ENCODE measurements at regions not wholly inside any gene's neighbourhood (a gene's known extent, or its start where the extent isn't known, plus 50 kb on each side); places are given as distances from the start of the nearest gene placed in this dataset.

DNA sequence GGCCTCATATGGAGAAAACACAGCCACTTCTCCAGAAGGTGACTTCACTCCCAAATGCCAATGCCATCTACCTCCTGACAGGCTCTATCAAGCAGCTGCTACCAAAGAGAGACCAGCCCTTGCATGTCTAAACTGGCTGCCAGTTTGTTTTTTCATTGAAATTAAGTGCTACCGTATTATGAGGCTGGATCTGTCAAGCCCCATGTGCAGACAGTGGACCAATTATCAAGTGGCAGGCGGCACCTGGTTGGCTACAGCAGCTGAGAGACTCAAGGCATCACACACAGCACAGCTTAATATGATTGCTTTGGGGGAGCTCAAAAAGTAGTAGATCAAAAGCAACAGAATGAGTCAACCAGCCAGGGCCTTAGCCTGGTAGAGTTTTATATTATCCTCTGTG lies 1293.0 kb upstream of the TENM4 start:
- no peaks in the 10 kb centered on the region for H3K27me3 ChIP-seq (ENCODE audit: control insufficient read depth, insufficient read depth, low read length)
- POLR2A ChIA-PET: no interaction called here
- H3K9me3 ChIP-seq (ENCODE audit: control insufficient read depth, insufficient read depth, low read length): no peaks in the 10 kb centered on the region
- H3K4me3 ChIP-seq (ENCODE audit: low read depth, low read length): no peak overlapping the region
- TF ChIP-seq, protein P1, sequence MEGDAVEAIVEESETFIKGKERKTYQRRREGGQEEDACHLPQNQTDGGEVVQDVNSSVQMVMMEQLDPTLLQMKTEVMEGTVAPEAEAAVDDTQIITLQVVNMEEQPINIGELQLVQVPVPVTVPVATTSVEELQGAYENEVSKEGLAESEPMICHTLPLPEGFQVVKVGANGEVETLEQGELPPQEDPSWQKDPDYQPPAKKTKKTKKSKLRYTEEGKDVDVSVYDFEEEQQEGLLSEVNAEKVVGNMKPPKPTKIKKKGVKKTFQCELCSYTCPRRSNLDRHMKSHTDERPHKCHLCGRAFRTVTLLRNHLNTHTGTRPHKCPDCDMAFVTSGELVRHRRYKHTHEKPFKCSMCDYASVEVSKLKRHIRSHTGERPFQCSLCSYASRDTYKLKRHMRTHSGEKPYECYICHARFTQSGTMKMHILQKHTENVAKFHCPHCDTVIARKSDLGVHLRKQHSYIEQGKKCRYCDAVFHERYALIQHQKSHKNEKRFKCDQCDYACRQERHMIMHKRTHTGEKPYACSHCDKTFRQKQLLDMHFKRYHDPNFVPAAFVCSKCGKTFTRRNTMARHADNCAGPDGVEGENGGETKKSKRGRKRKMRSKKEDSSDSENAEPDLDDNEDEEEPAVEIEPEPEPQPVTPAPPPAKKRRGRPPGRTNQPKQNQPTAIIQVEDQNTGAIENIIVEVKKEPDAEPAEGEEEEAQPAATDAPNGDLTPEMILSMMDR (IDR thresholded peaks at IDR 0.05; ENCODE audit: low read depth, low read length): no peak
- H3K27ac ChIP-seq (ENCODE audit: low read depth, low read length): no peak overlapping the region
- DNase-seq (ENCODE audit: low read depth, low spot score): no peak
- CTCF ChIA-PET: no interaction called here

DNA sequence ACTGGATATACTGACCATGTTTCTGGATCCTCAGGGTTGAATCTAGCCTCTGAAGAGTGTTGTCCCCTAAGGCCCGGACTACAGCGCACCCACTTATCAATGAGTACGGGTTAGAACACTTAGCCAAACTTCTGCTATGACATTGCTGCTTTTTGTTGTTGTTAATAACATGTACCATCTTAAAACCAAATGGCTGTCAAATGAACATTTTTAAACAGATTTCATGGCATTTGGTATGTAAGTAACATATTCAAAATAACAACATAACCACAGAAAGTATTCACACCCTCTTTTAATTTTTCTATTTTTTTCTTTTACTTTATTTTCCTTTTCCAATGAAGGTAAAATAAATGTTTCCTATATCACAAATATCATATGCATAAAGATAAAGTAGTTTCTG lies 1292.5 kb upstream of the TENM4 start:
- POLR2A ChIA-PET: no interaction called here
- no peaks in the 10 kb centered on the region for H3K27me3 ChIP-seq (ENCODE audit: control insufficient read depth, insufficient read depth, low read length)

DNA sequence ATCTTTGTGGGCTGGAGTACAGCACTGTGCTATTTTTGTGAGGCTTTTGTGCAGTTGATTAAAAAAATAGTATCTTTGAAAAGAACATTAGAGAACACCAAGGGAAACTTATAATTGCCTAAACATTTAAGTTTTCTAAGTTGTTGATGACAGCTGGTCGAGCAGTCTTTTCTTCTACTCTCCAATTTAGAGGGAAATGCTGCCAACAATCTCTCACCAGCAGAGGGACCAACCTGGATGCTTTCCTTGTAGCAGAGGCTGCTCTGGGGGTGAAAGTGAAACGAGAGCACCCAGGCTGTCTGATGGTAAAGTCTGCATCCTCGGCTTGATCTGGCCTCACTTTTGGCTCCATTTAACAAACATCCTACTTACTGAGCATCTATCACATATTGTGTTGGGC lies 1286.5 kb upstream of the TENM4 start:
- ChIA-PET POLR2A (no interaction called here), CTCF (no interaction called here)
- Histone ChIP-seq H3K27me3 (ENCODE audit: control insufficient read depth, insufficient read depth, low read length) (no peaks in the 10 kb centered on the region), H3K4me3 (ENCODE audit: low read depth, low read length) (no peak overlapping the region), H3K9me3 (ENCODE audit: control insufficient read depth, insufficient read depth, low read length) (no peaks in the 10 kb centered on the region), H3K27ac (ENCODE audit: low read depth, low read length) (no peak overlapping the region)
- DNase-seq (ENCODE audit: low read depth, low spot score): no peak
- TF ChIP-seq, protein P1 (IDR thresholded peaks at IDR 0.05; ENCODE audit: low read depth, low read length): peak; percentile 32

More for the DNA sequence above, 1292.5 kb upstream of the TENM4 start:
- Histone ChIP-seq H3K27ac (ENCODE audit: low read depth, low read length) (no peak overlapping the region), H3K9me3 (ENCODE audit: control insufficient read depth, insufficient read depth, low read length) (no peaks in the 10 kb centered on the region), H3K4me3 (ENCODE audit: low read depth, low read length) (no peak overlapping the region)
- TF ChIP-seq, protein P1 (IDR thresholded peaks at IDR 0.05; ENCODE audit: low read depth, low read length): no peak
- CTCF ChIA-PET: no interaction called here
- DNase-seq (ENCODE audit: low read depth, low spot score): no peak

DNA sequence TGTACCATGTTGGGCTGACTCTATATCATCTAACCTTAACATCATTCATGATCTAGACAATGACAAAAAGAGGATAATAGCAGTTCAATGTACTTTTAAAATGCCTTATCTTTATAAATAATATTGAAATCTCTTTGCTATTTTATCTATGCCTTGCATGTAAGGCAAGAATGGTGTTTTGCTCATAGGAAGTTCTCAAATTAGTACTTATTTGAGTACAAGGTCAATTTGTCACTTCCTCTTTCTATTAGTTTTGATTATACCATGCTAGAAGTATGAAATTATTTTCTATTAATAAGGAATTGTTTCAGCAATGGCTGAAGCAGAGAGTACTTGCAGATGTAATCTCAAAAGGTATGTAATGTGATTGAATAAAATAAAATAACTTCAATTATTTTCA lies 1285.4 kb upstream of the TENM4 start:
- H3K27ac ChIP-seq (ENCODE audit: low read depth, low read length): no peak overlapping the region
- no peak overlapping the region for H3K4me3 ChIP-seq (ENCODE audit: low read depth, low read length)
- TF ChIP-seq, protein P1 (IDR thresholded peaks at IDR 0.05; ENCODE audit: low read depth, low read length): no peak
- POLR2A ChIA-PET: no interaction called here
- no peaks in the 10 kb centered on the region for H3K9me3 ChIP-seq (ENCODE audit: control insufficient read depth, insufficient read depth, low read length)
- DNase-seq (ENCODE audit: low read depth, low spot score): no peak
- no peaks in the 10 kb centered on the region for H3K27me3 ChIP-seq (ENCODE audit: control insufficient read depth, insufficient read depth, low read length)
- CTCF ChIA-PET: no interaction called here

DNA sequence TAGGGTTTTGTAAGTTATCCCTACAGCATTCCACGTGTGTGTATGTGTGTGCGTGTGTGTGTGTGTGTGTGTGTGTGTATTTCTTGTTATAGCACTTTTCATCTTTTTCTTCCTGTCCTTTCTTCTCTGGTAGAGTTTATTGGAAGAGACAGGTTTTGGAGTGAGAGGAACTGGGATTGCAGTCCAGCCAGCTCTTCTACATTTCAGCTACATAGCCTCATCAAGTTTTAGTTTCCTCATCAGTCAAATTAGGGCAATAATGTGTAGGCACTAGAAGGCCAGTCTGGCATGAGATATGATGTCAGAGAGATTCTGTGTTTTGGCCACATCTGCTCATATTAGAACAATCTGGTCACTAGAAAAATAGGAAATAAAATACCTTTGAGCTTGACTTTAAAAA lies 1283.5 kb upstream of the TENM4 start:
- no peak overlapping the region for H3K27ac ChIP-seq (ENCODE audit: low read depth, low read length)
- CTCF ChIA-PET: no interaction called here

More for the DNA sequence above, 1283.5 kb upstream of the TENM4 start:
- DNase-seq (ENCODE audit: low read depth, low spot score): no peak
- POLR2A ChIA-PET: no interaction called here
- Histone ChIP-seq H3K27me3 (ENCODE audit: control insufficient read depth, insufficient read depth, low read length) (no peaks in the 10 kb centered on the region), H3K9me3 (ENCODE audit: control insufficient read depth, insufficient read depth, low read length) (no peaks in the 10 kb centered on the region), H3K4me3 (ENCODE audit: low read depth, low read length) (no peak overlapping the region)
- TF ChIP-seq, protein P1 (IDR thresholded peaks at IDR 0.05; ENCODE audit: low read depth, low read length): no peak
